Body of pancreas (tissue), 4 donors: ENCODE measurements at regions not wholly inside any gene's neighbourhood (a gene's known extent, or its start where the extent isn't known, plus 50 kb on each side); places are given as distances from the start of the nearest gene placed in this dataset.

Experiments used
- CTCF ChIP-seq, 7 experiments: fragments of 450-650 bp in 4 of 7; fragments of 200-600 bp in 3 of 7; sonication (generic) in 3 of 7; IDR thresholded peaks; one replicate each; pipeline ENCODE4 v1.5.1; 2016 to 2019; ENCODE audit warnings: antibody characterized with exemption in 7 of 7
- POLR2A ChIP-seq, 3 donors: fragments of 450-650 bp; IDR thresholded peaks; one replicate each; pipeline ENCODE4 v1.6.1; 2016; ENCODE audit warnings: antibody characterized with exemption in 3 of 3, mild to moderate bottlenecking in 2 of 3

- TF ChIP-seq POLR2A (IDR thresholded peaks at IDR 0.05) (no peak), CTCF (IDR thresholded peaks at IDR 0.05) (no peak)
Measured at GRCh38 chr7:112547916-112548315, 67.1 kb downstream of the LSMEM1 start.
